HG03469 (cell line): ENCODE measurements at regions not wholly inside any gene's neighbourhood (a gene's known extent, or its start where the extent isn't known, plus 50 kb on each side); places are given as distances from the start of the nearest gene placed in this dataset.

Source experiments
- ATAC-seq: cut with Tn5 transposase; IDR thresholded peaks from one replicate; pipeline ENCODE4 v1.9.1; 2021; ENCODE audit warnings: mild to moderate bottlenecking, moderate library complexity, moderate number of reproducible peaks; ENCODE audit not compliant: unreplicated experiment

- no peak for ATAC-seq
Observed at GRCh38 chr5:38207343-38207742, 51.0 kb upstream of the EGFLAM start.

GRCh38 chr5:38202741-38203140 is 55.6 kb upstream of the EGFLAM start:
- ATAC-seq: no peak

GRCh38 chr5:38200872-38201557 is 57.3 kb upstream of the EGFLAM start:
- no peak for ATAC-seq

- no peak for ATAC-seq
Observed at GRCh38 chr5:38197118-38197517, 61.2 kb upstream of the EGFLAM start.

- ATAC-seq: no peak
Observed at GRCh38 chr5:38193015-38193581, 65.3 kb upstream of the EGFLAM start.

- no peak for ATAC-seq
Observed at GRCh38 chr5:38191693-38192092, 66.7 kb upstream of the EGFLAM start.

- no peak for ATAC-seq
Observed at GRCh38 chr5:38190111-38190510, 68.2 kb upstream of the EGFLAM start.

GRCh38 chr5:38189081-38189504 is 69.3 kb upstream of the EGFLAM start:
- no peak for ATAC-seq

- ATAC-seq: no peak
Observed at GRCh38 chr5:38188591-38188990, 69.8 kb upstream of the EGFLAM start.

GRCh38 chr5:38187532-38187931 is 70.8 kb upstream of the EGFLAM start:
- ATAC-seq: no peak

- ATAC-seq: no peak
Observed at GRCh38 chr5:38184627-38185026, 73.7 kb upstream of the EGFLAM start.

GRCh38 chr5:38182991-38183390 is 75.4 kb upstream of the EGFLAM start:
- no peak for ATAC-seq

- ATAC-seq: no peak
Observed at GRCh38 chr5:38168029-38168428, 90.3 kb upstream of the EGFLAM start.

- no peak for ATAC-seq
Observed at GRCh38 chr5:38167562-38167996, 90.8 kb upstream of the EGFLAM start.

GRCh38 chr5:38166832-38167231 is 91.5 kb upstream of the EGFLAM start:
- no peak for ATAC-seq

- ATAC-seq: no peak
Observed at GRCh38 chr5:38165435-38165834, 92.9 kb upstream of the EGFLAM start.

GRCh38 chr5:38164776-38165399 is 93.5 kb upstream of the EGFLAM start:
- no peak for ATAC-seq

GRCh38 chr5:38163636-38164237 is 94.6 kb upstream of the EGFLAM start:
- no peak for ATAC-seq

- no peak for ATAC-seq
Observed at GRCh38 chr5:38162625-38163024, 95.7 kb upstream of the EGFLAM start.

GRCh38 chr5:38157024-38157423 is 101.3 kb upstream of the EGFLAM start:
- no peak for ATAC-seq

GRCh38 chr5:38154615-38155204 is 103.6 kb upstream of the EGFLAM start:
- ATAC-seq: no peak

GRCh38 chr5:38151878-38152277 is 106.5 kb upstream of the EGFLAM start:
- ATAC-seq: no peak
